ENCODE measurements at regions not wholly inside any gene's neighbourhood (a gene's known extent, or its start where the extent isn't known, plus 50 kb on each side); places are given as distances from the start of the nearest gene placed in this dataset.

DNA sequence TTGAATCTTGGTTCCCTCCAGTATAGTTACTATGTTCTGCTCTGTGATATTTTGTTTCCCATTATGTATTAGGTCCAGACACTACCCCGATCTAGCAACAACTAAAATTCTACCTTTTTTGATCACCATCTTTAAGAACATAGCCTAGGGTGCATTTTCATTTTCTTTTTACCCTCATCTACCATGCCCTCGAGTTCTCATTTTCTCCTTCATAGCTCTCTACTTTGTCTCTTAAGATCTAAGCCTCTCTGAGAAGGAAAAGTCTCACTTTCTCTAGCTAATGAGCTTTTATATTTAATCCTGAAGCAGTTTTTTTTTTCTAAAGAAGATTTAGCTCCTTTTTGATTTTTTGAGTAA is 1089.4 kb upstream of the SLC39A10 start:
- no peaks in the 10 kb centered on the region for H3K9me1 ChIP-seq (replicated peaks; ENCODE audit: control insufficient read depth, extremely low read depth, insufficient read depth, low read length)
- no peak overlapping the region for H3K4me2 ChIP-seq (ENCODE audit: insufficient read depth, low read length)
- no peak overlapping the region for H3K4me3 ChIP-seq (replicated peaks in 1 of 3; ENCODE audit: insufficient read depth in 1 of 3, low read depth in 1 of 3, low read length in 3 of 3)
- DNase-seq (ENCODE audit: low read depth, low spot score) (no peak), FAIRE-seq (no peak)
- TF ChIP-seq MYC (IDR thresholded peaks at IDR 0.05; ENCODE audit: low read depth, low read length), result no peak
- TF ChIP-seq, protein P1, sequence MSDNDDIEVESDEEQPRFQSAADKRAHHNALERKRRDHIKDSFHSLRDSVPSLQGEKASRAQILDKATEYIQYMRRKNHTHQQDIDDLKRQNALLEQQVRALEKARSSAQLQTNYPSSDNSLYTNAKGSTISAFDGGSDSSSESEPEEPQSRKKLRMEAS (IDR thresholded peaks at IDR 0.05; ENCODE audit: insufficient read depth, insufficient read length), result no peak
- no peak for TF ChIP-seq POLR2A (IDR thresholded peaks at IDR 0.05; ENCODE audit: low read depth, low read length)
- no peak for TF ChIP-seq FOS (IDR thresholded peaks at IDR 0.05; ENCODE audit: borderline replicate concordance, insufficient read depth, low read length)
- no peak for TF ChIP-seq POLR2AphosphoS5 (IDR thresholded peaks at IDR 0.05; ENCODE audit: insufficient read depth, low read depth, low read length)
- no peak for TF ChIP-seq JUN (IDR thresholded peaks at IDR 0.05; ENCODE audit: borderline replicate concordance, insufficient read depth, insufficient read length, low read depth)
- TF ChIP-seq, protein P2, sequence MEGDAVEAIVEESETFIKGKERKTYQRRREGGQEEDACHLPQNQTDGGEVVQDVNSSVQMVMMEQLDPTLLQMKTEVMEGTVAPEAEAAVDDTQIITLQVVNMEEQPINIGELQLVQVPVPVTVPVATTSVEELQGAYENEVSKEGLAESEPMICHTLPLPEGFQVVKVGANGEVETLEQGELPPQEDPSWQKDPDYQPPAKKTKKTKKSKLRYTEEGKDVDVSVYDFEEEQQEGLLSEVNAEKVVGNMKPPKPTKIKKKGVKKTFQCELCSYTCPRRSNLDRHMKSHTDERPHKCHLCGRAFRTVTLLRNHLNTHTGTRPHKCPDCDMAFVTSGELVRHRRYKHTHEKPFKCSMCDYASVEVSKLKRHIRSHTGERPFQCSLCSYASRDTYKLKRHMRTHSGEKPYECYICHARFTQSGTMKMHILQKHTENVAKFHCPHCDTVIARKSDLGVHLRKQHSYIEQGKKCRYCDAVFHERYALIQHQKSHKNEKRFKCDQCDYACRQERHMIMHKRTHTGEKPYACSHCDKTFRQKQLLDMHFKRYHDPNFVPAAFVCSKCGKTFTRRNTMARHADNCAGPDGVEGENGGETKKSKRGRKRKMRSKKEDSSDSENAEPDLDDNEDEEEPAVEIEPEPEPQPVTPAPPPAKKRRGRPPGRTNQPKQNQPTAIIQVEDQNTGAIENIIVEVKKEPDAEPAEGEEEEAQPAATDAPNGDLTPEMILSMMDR (IDR thresholded peaks at IDR 0.05; ENCODE audit: extremely low read depth in 1 of 2, insufficient read depth in 1 of 2, low read depth in 1 of 2, low read length in 2 of 2), result no peak
- no peak for TF ChIP-seq GATA2 (IDR thresholded peaks at IDR 0.05; ENCODE audit: insufficient read depth, insufficient read length, low read depth, low read length)
- POLR2A ChIA-PET, result no interaction called here
- intact Hi-C loops (cut with micrococcal nuclease), result no loop called here
- H3K79me2 ChIP-seq (ENCODE audit: control insufficient read depth, insufficient read depth, low read length), result no peaks in the 10 kb centered on the region
- no peak overlapping the region for H3K27ac ChIP-seq (ENCODE audit: insufficient read depth, low read depth, low read length)
- H3K4me1 ChIP-seq (ENCODE audit: control insufficient read depth, extremely low read depth, insufficient read depth, low read length), result no peaks in the 10 kb centered on the region
- H3K9ac ChIP-seq (replicated peaks; ENCODE audit: extremely low read depth, insufficient read depth, low read length), result no peak overlapping the region
- no peaks in the 10 kb centered on the region for H3K36me3 ChIP-seq (ENCODE audit: control insufficient read depth in 2 of 2, extremely low read depth in 1 of 2, insufficient read depth in 2 of 2, low read length in 2 of 2)
- H4K20me1 ChIP-seq (replicated peaks; ENCODE audit: control insufficient read depth, extremely low read depth, insufficient read depth, low read length), result no peaks in the 10 kb centered on the region
- H3K9me3 ChIP-seq (replicated peaks; ENCODE audit: control insufficient read depth, insufficient read depth, low read length), result no peaks in the 10 kb centered on the region
- no peaks in the 10 kb centered on the region for H3K27me3 ChIP-seq (ENCODE audit: control insufficient read depth in 2 of 2, insufficient read depth in 2 of 2, low read length in 2 of 2)
- CTCF ChIA-PET, result interaction anchor here (1.0 to 1.9 kb wide), 2 partner anchors 12 to 300 kb away, joined by 3 to 6 read pairs; no protein-coding TSS in a partner anchor
- BruUV-seq (replicated peaks), result no TSS peak
- H2AFZ ChIP-seq (ENCODE audit: low read depth, low read length), result no peak overlapping the region
- dilution Hi-C loops (cut with MboI; ENCODE audit: extremely low pct_ligation_motif_present, low sequenced_read_pairs), result no loop called here

Measured in endothelial cell of umbilical vein (primary cell).